Neural progenitor cell (in vitro differentiated cells): ENCODE measurements at regions not wholly inside any gene's neighbourhood (a gene's known extent, or its start where the extent isn't known, plus 50 kb on each side); places are given as distances from the start of the nearest gene placed in this dataset.

Experiments used
- DNase-seq: peaks from one replicate; pipeline ENCODE4 v3.0.0-alpha.2; 2016; ENCODE audit warnings: low spot score
- H2AFZ ChIP-seq: fragments of 200-600 bp; sonication (generic); replicated peaks from 2 replicates; pipeline ENCODE4 v1.6.1; 2016; ENCODE audit warnings: antibody characterized with exemption
- H3F3A ChIP-seq: fragments of 200-600 bp; sonication (generic); 2 replicates; pipeline ENCODE4 v1.6.1; 2016; ENCODE audit warnings: antibody characterized with exemption, low read depth
- H3K27ac ChIP-seq: fragments of 200-600 bp; sonication (generic); 2 replicates; pipeline ENCODE4 v1.5.1; 2016; ENCODE audit warnings: mild to moderate bottlenecking
- H3K27me3 ChIP-seq: fragments of 200-600 bp; sonication (generic); 2 replicates; pipeline ENCODE4 v1.6.1; 2016; ENCODE audit warnings: mild to moderate bottlenecking, moderate library complexity
- H3K36me3 ChIP-seq: fragments of 200-600 bp; sonication (generic); 2 replicates; pipeline ENCODE4 v1.5.1; 2016
- H3K4me1 ChIP-seq: fragments of 200-600 bp; sonication (generic); 2 replicates; pipeline ENCODE4 v1.6.1; 2016; ENCODE audit warnings: mixed run types
- H3K4me2 ChIP-seq: fragments of 200-600 bp; sonication (generic); 2 replicates; pipeline ENCODE4 v1.6.1; 2016
- H3K4me3 ChIP-seq: fragments of 200-600 bp; sonication (generic); 2 replicates; pipeline ENCODE4 v1.5.1; 2016
- H3K79me2 ChIP-seq: fragments of 200-600 bp; sonication (generic); 2 replicates; pipeline ENCODE4 v1.6.1; 2016; ENCODE audit warnings: low read depth
- H3K9ac ChIP-seq: fragments of 200-600 bp; sonication (generic); 2 replicates; pipeline ENCODE4 v1.6.1; 2016
- H3K9me3 ChIP-seq: fragments of 200-600 bp; sonication (generic); 2 replicates; pipeline ENCODE4 v1.5.1; 2016; ENCODE audit warnings: low read depth
- H4K20me1 ChIP-seq: fragments of 200-600 bp; sonication (generic); 2 replicates; pipeline ENCODE4 v1.6.1; 2016; ENCODE audit warnings: low read depth
- H3K27ac Mint-ChIP-seq: 3 replicates; pipeline ENCODE4 v1.8.0; 2021; ENCODE audit warnings: mixed read lengths
- H3K27me3 Mint-ChIP-seq: 2 replicates; pipeline ENCODE4 v1.8.0; 2022; ENCODE audit warnings: low read depth, mild to moderate bottlenecking, inconsistent platforms, moderate library complexity, mixed read lengths; ENCODE audit not compliant: insufficient read depth
- H3K36me3 Mint-ChIP-seq: 3 replicates; pipeline ENCODE4 v1.8.0; 2021; ENCODE audit warnings: mixed read lengths
- H3K4me1 Mint-ChIP-seq: 3 replicates; pipeline ENCODE4 v1.8.0; 2021; ENCODE audit warnings: mixed read lengths
- H3K4me3 Mint-ChIP-seq: 3 replicates; pipeline ENCODE4 v1.8.0; 2021; ENCODE audit warnings: mild to moderate bottlenecking, moderate library complexity, mixed read lengths
- H3K9me3 Mint-ChIP-seq: 3 replicates; pipeline ENCODE4 v1.8.0; 2020; ENCODE audit warnings: mixed read lengths
- EZH2 ChIP-seq: fragments of 200-600 bp; sonication (generic); IDR thresholded peaks from 2 replicates; pipeline ENCODE4 v1.6.1; 2017; ENCODE audit warnings: antibody characterized with exemption, mild to moderate bottlenecking, moderate library complexity
- EZH2phosphoT487 ChIP-seq: fragments of 200-600 bp; sonication (generic); IDR thresholded peaks from 2 replicates; pipeline ENCODE4 v1.6.1; 2017; ENCODE audit warnings: antibody characterized with exemption
- TF ChIP-seq, protein P1 (sequence below): fragments of 200-600 bp; sonication (generic); IDR thresholded peaks from 2 replicates; pipeline ENCODE4 v1.5.1; 2017; ENCODE audit warnings: antibody characterized with exemption, mild to moderate bottlenecking

GRCh38 chr14:101462726-101463565 is 98.3 kb upstream of the DIO3 start:
- H3K9ac ChIP-seq: no peak overlapping the region
- H3K27me3 ChIP-seq: peaks cover 71% of the 10 kb centered on the region
- no peaks in the 10 kb centered on the region for H3K9me3 ChIP-seq
- TF ChIP-seq EZH2 (no peak), EZH2phosphoT487 (no peak)
- TF ChIP-seq, protein P1, sequence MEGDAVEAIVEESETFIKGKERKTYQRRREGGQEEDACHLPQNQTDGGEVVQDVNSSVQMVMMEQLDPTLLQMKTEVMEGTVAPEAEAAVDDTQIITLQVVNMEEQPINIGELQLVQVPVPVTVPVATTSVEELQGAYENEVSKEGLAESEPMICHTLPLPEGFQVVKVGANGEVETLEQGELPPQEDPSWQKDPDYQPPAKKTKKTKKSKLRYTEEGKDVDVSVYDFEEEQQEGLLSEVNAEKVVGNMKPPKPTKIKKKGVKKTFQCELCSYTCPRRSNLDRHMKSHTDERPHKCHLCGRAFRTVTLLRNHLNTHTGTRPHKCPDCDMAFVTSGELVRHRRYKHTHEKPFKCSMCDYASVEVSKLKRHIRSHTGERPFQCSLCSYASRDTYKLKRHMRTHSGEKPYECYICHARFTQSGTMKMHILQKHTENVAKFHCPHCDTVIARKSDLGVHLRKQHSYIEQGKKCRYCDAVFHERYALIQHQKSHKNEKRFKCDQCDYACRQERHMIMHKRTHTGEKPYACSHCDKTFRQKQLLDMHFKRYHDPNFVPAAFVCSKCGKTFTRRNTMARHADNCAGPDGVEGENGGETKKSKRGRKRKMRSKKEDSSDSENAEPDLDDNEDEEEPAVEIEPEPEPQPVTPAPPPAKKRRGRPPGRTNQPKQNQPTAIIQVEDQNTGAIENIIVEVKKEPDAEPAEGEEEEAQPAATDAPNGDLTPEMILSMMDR: no peak
- no peak overlapping the region for H2AFZ ChIP-seq
- H3F3A ChIP-seq: peaks cover 17% of the 10 kb centered on the region
- peaks cover 19% of the 10 kb centered on the region for H4K20me1 ChIP-seq
- peaks cover 12% of the 10 kb centered on the region for H3K4me1 Mint-ChIP-seq
- DNase-seq: no peak
- H3K27ac ChIP-seq: no peak overlapping the region
- H3K4me1 ChIP-seq: peaks cover 13% of the 10 kb centered on the region
- no peak overlapping the region for H3K27ac Mint-ChIP-seq
- no peak overlapping the region for H3K4me2 ChIP-seq
- peaks cover 3% of the 10 kb centered on the region for H3K9me3 Mint-ChIP-seq
- H3K36me3 Mint-ChIP-seq: no peaks in the 10 kb centered on the region
- H3K36me3 ChIP-seq: no peaks in the 10 kb centered on the region
- H3K4me3 Mint-ChIP-seq: no peak overlapping the region
- H3K27me3 Mint-ChIP-seq: peaks cover 23% of the 10 kb centered on the region
- no peak overlapping the region for H3K4me3 ChIP-seq
- H3K79me2 ChIP-seq: no peaks in the 10 kb centered on the region

- Histone ChIP-seq H3F3A (peaks cover 9% of the 10 kb centered on the region), H3K36me3 (no peaks in the 10 kb centered on the region), H3K27me3 (peaks cover 64% of the 10 kb centered on the region), H3K79me2 (no peaks in the 10 kb centered on the region), H2AFZ (no peak overlapping the region), H3K9ac (no peak overlapping the region), H3K4me3 (no peak overlapping the region), H3K27ac (no peak overlapping the region), H4K20me1 (peaks cover 12% of the 10 kb centered on the region), H3K4me1 (peaks cover 6% of the 10 kb centered on the region), H3K4me2 (no peak overlapping the region), H3K9me3 (no peaks in the 10 kb centered on the region)
- H3K9me3 Mint-ChIP-seq: peaks cover 3% of the 10 kb centered on the region
- no peak for DNase-seq
- TF ChIP-seq EZH2 (no peak), EZH2phosphoT487 (no peak)
- TF ChIP-seq, protein P1: no peak
- peaks cover 12% of the 10 kb centered on the region for H3K4me1 Mint-ChIP-seq
- no peak overlapping the region for H3K27ac Mint-ChIP-seq
- H3K27me3 Mint-ChIP-seq: peaks cover 23% of the 10 kb centered on the region
- H3K36me3 Mint-ChIP-seq: no peaks in the 10 kb centered on the region
- no peak overlapping the region for H3K4me3 Mint-ChIP-seq
These were observed 97.6 kb upstream of the DIO3 start for GRCh38 chr14:101463566-101464171.

GRCh38 chr14:101464310-101464983 is 96.8 kb upstream of the DIO3 start:
- Mint-ChIP-seq H3K4me3 (no peak overlapping the region), H3K4me1 (peaks cover 12% of the 10 kb centered on the region), H3K36me3 (no peaks in the 10 kb centered on the region), H3K27me3 (peaks cover 23% of the 10 kb centered on the region), H3K27ac (no peak overlapping the region), H3K9me3 (peaks cover 3% of the 10 kb centered on the region)
- TF ChIP-seq EZH2 (no peak), EZH2phosphoT487 (no peak)
- TF ChIP-seq, protein P1: no peak
- no peak overlapping the region for H3K9ac ChIP-seq
- H3K27me3 ChIP-seq: peaks cover 56% of the 10 kb centered on the region
- H3K27ac ChIP-seq: no peak overlapping the region
- no peaks in the 10 kb centered on the region for H3K4me1 ChIP-seq
- no peaks in the 10 kb centered on the region for H3K79me2 ChIP-seq
- H3K4me2 ChIP-seq: no peak overlapping the region
- H3F3A ChIP-seq: peaks cover 2% of the 10 kb centered on the region
- H4K20me1 ChIP-seq: peaks cover 4% of the 10 kb centered on the region
- no peak overlapping the region for H2AFZ ChIP-seq
- no peaks in the 10 kb centered on the region for H3K36me3 ChIP-seq
- no peak for DNase-seq
- no peak overlapping the region for H3K4me3 ChIP-seq
- no peaks in the 10 kb centered on the region for H3K9me3 ChIP-seq
